Natural killer cell (primary cell): ENCODE measurements at regions not wholly inside any gene's neighbourhood (a gene's known extent, or its start where the extent isn't known, plus 50 kb on each side); places are given as distances from the start of the nearest gene placed in this dataset.

ENCODE experiments used
- ATAC-seq, 3 donors: fragments of 150-1000 bp in 2 of 3; fragments of 200-7000 bp in 1 of 3; cut with Tn5 transposase; 1 replicate in 1 of 3; 2 replicates in 2 of 3; pipeline ENCODE4 v1.10.0; 2021; ENCODE audit warnings: mild to moderate bottlenecking in 2 of 3, moderate library complexity in 2 of 3
- DNase-seq, 2 donors: peaks; one replicate each; pipeline versions ENCODE4 v3.0.0 to v3.0.0-alpha.2; 2013 to 2021; ENCODE audit warnings: mixed read lengths in 1 of 2
- H3K27ac ChIP-seq: one replicate; pipeline ENCODE4 v1.5.1; 2013; ENCODE audit warnings: mild to moderate bottlenecking, low read length
- H3K27me3 ChIP-seq: one replicate; pipeline ENCODE4 v1.6.1; 2013; ENCODE audit warnings: low read length; ENCODE audit not compliant: control insufficient read depth, insufficient read depth
- H3K36me3 ChIP-seq: one replicate; pipeline ENCODE4 v1.6.1; 2013; ENCODE audit warnings: low read length; ENCODE audit not compliant: control insufficient read depth, insufficient read depth
- H3K4me1 ChIP-seq: one replicate; pipeline ENCODE4 v1.6.1; 2013; ENCODE audit warnings: low read length; ENCODE audit not compliant: control insufficient read depth, insufficient read depth
- H3K4me3 ChIP-seq: one replicate; pipeline ENCODE4 v1.5.1; 2013; ENCODE audit warnings: low read length
- H3K9me3 ChIP-seq: one replicate; pipeline ENCODE4 v1.6.1; 2013; ENCODE audit warnings: low read length; ENCODE audit not compliant: control insufficient read depth, insufficient read depth
- H3K27ac Mint-ChIP-seq, 2 donors: one replicate each; pipeline ENCODE4 v1.8.0; 2022; ENCODE audit warnings: mild to moderate bottlenecking in 2 of 2, mixed read lengths in 2 of 2, moderate library complexity in 1 of 2
- H3K27me3 Mint-ChIP-seq, 2 donors: one replicate each; pipeline ENCODE4 v1.8.0; 2022; ENCODE audit warnings: low read depth in 2 of 2, mixed read lengths in 2 of 2
- H3K36me3 Mint-ChIP-seq: one replicate; pipeline ENCODE4 v1.8.0; 2022; ENCODE audit warnings: mixed read lengths
- H3K4me1 Mint-ChIP-seq, 2 donors: one replicate each; pipeline ENCODE4 v1.8.0; 2022; ENCODE audit warnings: mixed read lengths in 2 of 2
- H3K4me3 Mint-ChIP-seq: one replicate; pipeline ENCODE4 v1.8.0; 2022; ENCODE audit warnings: mild to moderate bottlenecking, moderate library complexity, mixed read lengths
- H3K9me3 Mint-ChIP-seq, 2 donors: one replicate each; pipeline ENCODE4 v1.8.0; 2022; ENCODE audit warnings: mixed read lengths in 2 of 2
- CTCF ChIP-seq: fragments of 200-600 bp; IDR thresholded peaks from one replicate; pipeline ENCODE4 v1.8.0; 2022; ENCODE audit warnings: antibody characterized with exemption
- WGBS: methylation state at CpG from one replicate; pipeline ENCODE4 v1.1.7; 2013; ENCODE audit warnings: missing lambda C conversion rate; ENCODE audit not compliant: insufficient coverage; 5-methylcytosine and 5-hydroxymethylcytosine counted together
- intact Hi-C: fragments of 100-400 bp; cut with micrococcal nuclease; formaldehyde crosslinking; loops from one replicate; pipeline ENCODE4 v1.14.2; 2022

DNA sequence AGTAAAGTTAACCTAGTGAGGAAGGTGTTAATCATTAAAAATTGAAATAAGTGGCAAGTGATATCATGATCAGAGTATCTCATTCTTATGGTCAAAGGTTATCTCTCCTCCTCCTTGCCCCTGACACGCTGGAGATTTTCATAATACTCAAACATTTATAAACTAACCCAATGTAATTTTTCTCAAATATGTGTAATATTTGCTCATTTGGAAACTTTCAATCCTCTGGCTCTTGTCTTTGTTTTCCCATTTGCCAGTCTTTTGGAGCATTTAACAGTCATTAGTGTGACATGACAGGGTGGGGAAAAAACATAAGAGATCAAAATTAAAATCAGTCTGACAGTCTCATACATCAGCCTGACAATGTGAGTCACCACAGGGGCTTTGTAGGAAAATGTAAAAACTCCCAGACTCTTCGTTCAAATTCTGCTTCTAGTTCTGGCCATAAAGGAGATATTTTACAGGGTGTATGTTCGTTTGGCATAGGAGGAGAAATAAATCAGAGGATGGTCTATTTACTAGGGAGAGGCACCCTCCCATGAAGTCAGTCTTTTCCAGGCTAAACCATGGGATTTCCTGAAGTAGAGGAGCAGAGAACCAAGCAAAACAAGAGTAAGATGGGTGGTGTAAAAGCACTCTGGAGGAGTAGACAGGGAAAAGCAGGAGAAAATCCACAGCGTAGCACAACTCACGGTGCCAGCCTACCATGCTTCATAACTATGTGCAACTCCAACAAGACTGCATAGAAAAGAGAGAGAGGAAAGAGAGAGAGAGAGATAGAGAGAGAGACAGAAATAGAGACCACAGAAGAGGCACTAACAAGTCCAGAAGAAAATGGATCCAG lies 369.2 kb upstream of the PDE3A start:
- Mint-ChIP-seq H3K36me3 (no peaks in the 10 kb centered on the region), H3K27ac (no peak overlapping the region)
- 72% methylated on average over 2 of the region's 5 CpGs for WGBS

GRCh38 chr12:19999805-20000138 lies 368.6 kb upstream of the PDE3A start:
- no peak for TF ChIP-seq CTCF
- H3K27ac Mint-ChIP-seq = no peak overlapping the region
- H3K4me1 Mint-ChIP-seq = no peaks in the 10 kb centered on the region
- H3K27me3 Mint-ChIP-seq = peaks cover 0 to 3% of the 10 kb centered on the region in 2 donors
- H3K27ac ChIP-seq = no peak overlapping the region
- H3K36me3 Mint-ChIP-seq = no peaks in the 10 kb centered on the region
- WGBS = 83% methylated on average over 1 of the region's 1 CpG
- no peak overlapping the region for H3K4me3 Mint-ChIP-seq
- no peaks in the 10 kb centered on the region for H3K36me3 ChIP-seq
- DNase-seq (no peak), ATAC-seq (no peak)
- H3K9me3 Mint-ChIP-seq = peaks cover 2% of the 10 kb centered on the region in 2 donors
- H3K9me3 ChIP-seq = no peaks in the 10 kb centered on the region
- no peaks in the 10 kb centered on the region for H3K27me3 ChIP-seq
- intact Hi-C loops = no loop called here
- H3K4me3 ChIP-seq = no peak overlapping the region
- no peaks in the 10 kb centered on the region for H3K4me1 ChIP-seq

More for the DNA sequence above, 369.2 kb upstream of the PDE3A start:
- Mint-ChIP-seq H3K27me3 (peaks cover 0 to 3% of the 10 kb centered on the region in 2 donors), H3K4me1 (no peaks in the 10 kb centered on the region), H3K9me3 (peaks cover 2% of the 10 kb centered on the region in 2 donors), H3K4me3 (no peak overlapping the region)
- no peaks in the 10 kb centered on the region for H3K36me3 ChIP-seq
- no peak for DNase-seq
- no peaks in the 10 kb centered on the region for H3K27me3 ChIP-seq
- TF ChIP-seq CTCF = no peak
- intact Hi-C loops = no loop called here
- no peak overlapping the region for H3K4me3 ChIP-seq
- H3K9me3 ChIP-seq = no peaks in the 10 kb centered on the region
- H3K27ac ChIP-seq = no peak overlapping the region
- H3K4me1 ChIP-seq = no peaks in the 10 kb centered on the region
- no peak for ATAC-seq

- Histone ChIP-seq H3K9me3 (no peaks in the 10 kb centered on the region), H3K36me3 (no peaks in the 10 kb centered on the region), H3K27ac (no peak overlapping the region), H3K27me3 (no peaks in the 10 kb centered on the region), H3K4me1 (no peaks in the 10 kb centered on the region), H3K4me3 (no peak overlapping the region)
- ATAC-seq (no peak), DNase-seq (no peak)
- Mint-ChIP-seq H3K36me3 (no peaks in the 10 kb centered on the region), H3K4me3 (no peak overlapping the region), H3K27ac (no peak overlapping the region), H3K4me1 (no peaks in the 10 kb centered on the region), H3K27me3 (peaks cover 0 to 3% of the 10 kb centered on the region in 2 donors), H3K9me3 (peaks cover 2% of the 10 kb centered on the region in 2 donors)
- 80% methylated on average over 2 of the region's 4 CpGs for WGBS
- no peak for TF ChIP-seq CTCF
- intact Hi-C loops = no loop called here
Measured at GRCh38 chr12:20000229-20000849, 368.0 kb upstream of the PDE3A start.
